Stimulated activated CD4-positive, alpha-beta T cell treated with anti-CD3 and anti-CD28 coated beads, Interleukin-1b, Interleukin-23, amount 100 ng/mL, for 24 hours (primary cell): ENCODE measurements at regions not wholly inside any gene's neighbourhood (a gene's known extent, or its start where the extent isn't known, plus 50 kb on each side); places are given as distances from the start of the nearest gene placed in this dataset.
A peak's percentile ranks its signal among the peaks of the same experiment; 100 is the strongest.

Source experiments
- DNase-seq, 4 experiments: peaks; one replicate each; pipeline ENCODE4 v3.0.0-alpha.2; 2020; ENCODE audit warnings: low read depth in 4 of 4, low spot score in 1 of 4

- no peak for DNase-seq
These were observed 52.0 kb upstream of the OSBPL8 start for GRCh38 chr12:76611533-76611932.

- DNase-seq: no peak
These were observed 54.8 kb upstream of the OSBPL8 start for GRCh38 chr12:76614364-76614763.

GRCh38 chr12:76618031-76618430 is 58.5 kb upstream of the OSBPL8 start:
- no peak for DNase-seq

GRCh38 chr12:76621582-76622024 is 62.0 kb upstream of the OSBPL8 start:
- DNase-seq: peak; percentile 34 to 46 (median 38)

GRCh38 chr12:76622351-76622750 is 62.8 kb upstream of the OSBPL8 start:
- no peak for DNase-seq

- DNase-seq: no peak
These were observed 63.3 kb upstream of the OSBPL8 start for GRCh38 chr12:76622915-76623314.

GRCh38 chr12:76623931-76624330 is 64.4 kb upstream of the OSBPL8 start:
- DNase-seq: no peak

- DNase-seq: no peak
These were observed 68.0 kb upstream of the OSBPL8 start for GRCh38 chr12:76627346-76628135.

GRCh38 chr12:76628745-76629144 is 69.2 kb upstream of the OSBPL8 start:
- DNase-seq: no peak

- DNase-seq: no peak
These were observed 72.2 kb upstream of the OSBPL8 start for GRCh38 chr12:76631741-76632140.

GRCh38 chr12:76633415-76633814 is 73.8 kb upstream of the OSBPL8 start:
- DNase-seq: no peak

- DNase-seq: no peak
These were observed 74.6 kb upstream of the OSBPL8 start for GRCh38 chr12:76634133-76634532.

GRCh38 chr12:76636121-76636692 is 76.6 kb upstream of the OSBPL8 start:
- DNase-seq: no peak

GRCh38 chr12:76637807-76638206 is 78.2 kb upstream of the OSBPL8 start:
- no peak for DNase-seq

- no peak for DNase-seq
These were observed 80.1 kb upstream of the OSBPL8 start for GRCh38 chr12:76639646-76640045.

- DNase-seq: no peak
These were observed 81.5 kb upstream of the OSBPL8 start for GRCh38 chr12:76641073-76641472.

- DNase-seq: no peak
These were observed 82.4 kb upstream of the OSBPL8 start for GRCh38 chr12:76641961-76642360.

GRCh38 chr12:76643438-76643837 is 83.9 kb upstream of the OSBPL8 start:
- DNase-seq: no peak

- DNase-seq: no peak
These were observed 85.4 kb upstream of the OSBPL8 start for GRCh38 chr12:76644950-76645349.

- DNase-seq: no peak
These were observed 86.4 kb upstream of the OSBPL8 start for GRCh38 chr12:76645934-76646333.

- no peak for DNase-seq
These were observed 86.8 kb upstream of the OSBPL8 start for GRCh38 chr12:76646366-76646765.

GRCh38 chr12:76649099-76649498 is 89.5 kb upstream of the OSBPL8 start:
- no peak for DNase-seq

- DNase-seq: no peak
These were observed 92.8 kb upstream of the OSBPL8 start for GRCh38 chr12:76652402-76652801.
